ENCODE measurements at regions not wholly inside any gene's neighbourhood (a gene's known extent, or its start where the extent isn't known, plus 50 kb on each side); places are given as distances from the start of the nearest gene placed in this dataset.

DNA sequence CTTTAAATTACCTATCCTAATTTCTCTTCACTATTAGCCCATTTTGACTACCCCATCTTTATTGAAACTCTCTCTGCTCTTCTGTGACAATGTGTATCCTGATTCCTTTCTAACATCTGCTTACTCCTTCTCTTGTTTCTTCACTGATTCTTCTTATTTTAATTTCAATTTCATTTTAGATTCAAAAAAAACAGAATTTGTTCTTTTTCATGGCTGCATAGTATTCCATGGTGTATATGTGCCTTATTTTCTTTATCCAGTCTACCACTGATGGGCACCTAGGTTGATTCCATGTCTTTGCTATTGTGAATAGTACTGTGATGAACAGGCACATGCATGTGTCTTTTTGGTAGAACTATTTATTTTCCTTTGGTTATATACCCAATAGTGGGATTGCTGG lies 120.0 kb upstream of the VAMP7 start:
- Histone ChIP-seq H3K4me1 (replicated peaks in 1 of 2) (peaks cover 0 to 5% of the 10 kb centered on the region in 2 donors), H3K36me3 (replicated peaks in 1 of 2) (no peaks in the 10 kb centered on the region), H3K27me3 (no peaks in the 10 kb centered on the region), H3K27ac (no peak overlapping the region), H3K4me3 (no peak overlapping the region), H3K9me3 (replicated peaks in 1 of 3) (no peaks in the 10 kb centered on the region)
- TF ChIP-seq, protein P1, sequence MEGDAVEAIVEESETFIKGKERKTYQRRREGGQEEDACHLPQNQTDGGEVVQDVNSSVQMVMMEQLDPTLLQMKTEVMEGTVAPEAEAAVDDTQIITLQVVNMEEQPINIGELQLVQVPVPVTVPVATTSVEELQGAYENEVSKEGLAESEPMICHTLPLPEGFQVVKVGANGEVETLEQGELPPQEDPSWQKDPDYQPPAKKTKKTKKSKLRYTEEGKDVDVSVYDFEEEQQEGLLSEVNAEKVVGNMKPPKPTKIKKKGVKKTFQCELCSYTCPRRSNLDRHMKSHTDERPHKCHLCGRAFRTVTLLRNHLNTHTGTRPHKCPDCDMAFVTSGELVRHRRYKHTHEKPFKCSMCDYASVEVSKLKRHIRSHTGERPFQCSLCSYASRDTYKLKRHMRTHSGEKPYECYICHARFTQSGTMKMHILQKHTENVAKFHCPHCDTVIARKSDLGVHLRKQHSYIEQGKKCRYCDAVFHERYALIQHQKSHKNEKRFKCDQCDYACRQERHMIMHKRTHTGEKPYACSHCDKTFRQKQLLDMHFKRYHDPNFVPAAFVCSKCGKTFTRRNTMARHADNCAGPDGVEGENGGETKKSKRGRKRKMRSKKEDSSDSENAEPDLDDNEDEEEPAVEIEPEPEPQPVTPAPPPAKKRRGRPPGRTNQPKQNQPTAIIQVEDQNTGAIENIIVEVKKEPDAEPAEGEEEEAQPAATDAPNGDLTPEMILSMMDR (IDR thresholded peaks at IDR 0.05): no peak
- no peak for TF ChIP-seq POLR2A (IDR thresholded peaks at IDR 0.05)
- intact Hi-C loops (cut with DNase I): no loop called here
- no peak for DNase-seq

GRCh38 chrX:155757046-155757759 lies 123.9 kb upstream of the VAMP7 start:
- no peak for DNase-seq
- no peak overlapping the region for H3K27ac ChIP-seq
- intact Hi-C loops (cut with DNase I): no loop called here
- TF ChIP-seq, protein P1 (IDR thresholded peaks at IDR 0.05): no peak
- TF ChIP-seq POLR2A (IDR thresholded peaks at IDR 0.05): no peak
- H3K4me1 ChIP-seq (replicated peaks in 1 of 2): no peaks in the 10 kb centered on the region
- no peaks in the 10 kb centered on the region for H3K27me3 ChIP-seq
- no peaks in the 10 kb centered on the region for H3K36me3 ChIP-seq (replicated peaks in 1 of 2)
- no peak overlapping the region for H3K4me3 ChIP-seq
- no peaks in the 10 kb centered on the region for H3K9me3 ChIP-seq (replicated peaks in 1 of 3)
- 61 to 66% (median 65%) methylated on average over 3 of the region's 3 CpGs for WGBS, 4 donors

- H3K4me3 ChIP-seq: no peak overlapping the region
- no peaks in the 10 kb centered on the region for H3K36me3 ChIP-seq (replicated peaks in 1 of 2)
- H3K27ac ChIP-seq: no peak overlapping the region
- H3K27me3 ChIP-seq: no peaks in the 10 kb centered on the region
- H3K9me3 ChIP-seq (replicated peaks in 1 of 3): no peaks in the 10 kb centered on the region
- no peaks in the 10 kb centered on the region for H3K4me1 ChIP-seq (replicated peaks in 1 of 2)
- intact Hi-C loops (cut with DNase I): no loop called here
- TF ChIP-seq, protein P1 (IDR thresholded peaks at IDR 0.05): no peak
- no peak for TF ChIP-seq POLR2A (IDR thresholded peaks at IDR 0.05)
- DNase-seq: no peak
Observed at GRCh38 chrX:155755706-155756337, 125.3 kb upstream of the VAMP7 start.

DNA sequence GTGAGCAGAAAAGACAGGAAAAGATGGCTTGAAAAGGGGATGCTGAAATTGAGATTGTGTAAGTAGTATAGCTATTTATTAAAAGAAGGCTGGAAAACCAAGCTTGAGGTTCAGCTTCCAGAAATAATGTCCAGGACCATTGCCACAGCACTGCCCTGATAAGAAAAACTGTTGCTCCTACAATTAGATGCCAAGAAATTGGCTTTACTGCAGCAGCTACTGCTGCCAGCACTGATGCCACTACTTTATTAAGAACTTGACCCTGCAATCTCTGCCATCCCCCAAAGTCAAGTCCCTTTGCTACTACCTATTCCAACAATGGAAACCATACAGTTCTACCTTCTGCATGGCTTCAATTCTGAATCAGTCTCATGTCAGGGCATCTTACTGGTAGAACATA lies 130.0 kb upstream of the VAMP7 start:
- H3K36me3 ChIP-seq (replicated peaks in 1 of 2): no peaks in the 10 kb centered on the region
- intact Hi-C loops (cut with DNase I): no loop called here

More for the DNA sequence above, 130.0 kb upstream of the VAMP7 start:
- no peaks in the 10 kb centered on the region for H3K27me3 ChIP-seq
- H3K9me3 ChIP-seq (replicated peaks in 1 of 3): no peaks in the 10 kb centered on the region
- H3K4me1 ChIP-seq (replicated peaks in 1 of 2): peaks cover 0 to 8% of the 10 kb centered on the region in 2 donors
- H3K27ac ChIP-seq: no peak overlapping the region
- no peak overlapping the region for H3K4me3 ChIP-seq
- DNase-seq: no peak
- TF ChIP-seq POLR2A (IDR thresholded peaks at IDR 0.05): no peak
- TF ChIP-seq, protein P1 (IDR thresholded peaks at IDR 0.05): no peak

Data from adrenal gland (tissue), 9 donors.